GM10266 (cell line): ENCODE measurements at regions not wholly inside any gene's neighbourhood (a gene's known extent, or its start where the extent isn't known, plus 50 kb on each side); places are given as distances from the start of the nearest gene placed in this dataset.

Source experiments
- DNase-seq: peaks from one replicate; pipeline ENCODE4 v3.0.0; 2012; ENCODE audit errors: extremely low spot score
- TF ChIP-seq, protein P1 (sequence below): IDR thresholded peaks from 2 replicates; pipeline ENCODE4 v1.5.1; 2012; ENCODE audit warnings: mild to moderate bottlenecking, low read depth; ENCODE audit not compliant: control insufficient read depth, insufficient read depth; ENCODE audit errors: missing control alignments

- TF ChIP-seq, protein P1, sequence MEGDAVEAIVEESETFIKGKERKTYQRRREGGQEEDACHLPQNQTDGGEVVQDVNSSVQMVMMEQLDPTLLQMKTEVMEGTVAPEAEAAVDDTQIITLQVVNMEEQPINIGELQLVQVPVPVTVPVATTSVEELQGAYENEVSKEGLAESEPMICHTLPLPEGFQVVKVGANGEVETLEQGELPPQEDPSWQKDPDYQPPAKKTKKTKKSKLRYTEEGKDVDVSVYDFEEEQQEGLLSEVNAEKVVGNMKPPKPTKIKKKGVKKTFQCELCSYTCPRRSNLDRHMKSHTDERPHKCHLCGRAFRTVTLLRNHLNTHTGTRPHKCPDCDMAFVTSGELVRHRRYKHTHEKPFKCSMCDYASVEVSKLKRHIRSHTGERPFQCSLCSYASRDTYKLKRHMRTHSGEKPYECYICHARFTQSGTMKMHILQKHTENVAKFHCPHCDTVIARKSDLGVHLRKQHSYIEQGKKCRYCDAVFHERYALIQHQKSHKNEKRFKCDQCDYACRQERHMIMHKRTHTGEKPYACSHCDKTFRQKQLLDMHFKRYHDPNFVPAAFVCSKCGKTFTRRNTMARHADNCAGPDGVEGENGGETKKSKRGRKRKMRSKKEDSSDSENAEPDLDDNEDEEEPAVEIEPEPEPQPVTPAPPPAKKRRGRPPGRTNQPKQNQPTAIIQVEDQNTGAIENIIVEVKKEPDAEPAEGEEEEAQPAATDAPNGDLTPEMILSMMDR: no peak
- no peak for DNase-seq
Observed at GRCh38 chr2:13628122-13628521, 911.4 kb downstream of the TRIB2 start.

- TF ChIP-seq, protein P1: no peak
- DNase-seq: no peak
Observed at GRCh38 chr2:13638181-13638580, 921.4 kb downstream of the TRIB2 start.

DNA sequence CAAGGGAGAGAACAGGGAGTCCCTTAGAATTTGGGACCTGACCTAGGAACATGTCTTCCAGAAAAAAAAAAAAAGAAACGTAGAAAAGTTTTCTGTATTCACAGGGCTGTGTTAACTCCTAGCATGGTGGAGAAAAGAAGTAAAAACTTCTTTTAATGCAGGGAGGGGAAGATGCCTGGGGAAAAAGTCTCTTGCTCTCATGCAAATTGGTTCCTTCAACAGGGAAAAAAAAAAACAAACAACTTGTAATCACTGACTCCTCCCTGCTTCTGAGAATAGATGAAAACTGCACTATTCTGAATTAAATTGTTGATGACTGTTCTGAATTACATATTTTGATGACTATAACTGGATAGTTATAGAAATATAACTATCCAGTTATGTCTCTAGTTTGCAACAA is 933.2 kb downstream of the TRIB2 start:
- TF ChIP-seq, protein P1: no peak
- DNase-seq: no peak

GRCh38 chr2:13650586-13651180 is 933.9 kb downstream of the TRIB2 start:
- TF ChIP-seq, protein P1: peak; percentile 8
- DNase-seq: no peak

- TF ChIP-seq, protein P1: no peak
- DNase-seq: no peak
Observed at GRCh38 chr2:13651684-13652131, 935.0 kb downstream of the TRIB2 start.

DNA sequence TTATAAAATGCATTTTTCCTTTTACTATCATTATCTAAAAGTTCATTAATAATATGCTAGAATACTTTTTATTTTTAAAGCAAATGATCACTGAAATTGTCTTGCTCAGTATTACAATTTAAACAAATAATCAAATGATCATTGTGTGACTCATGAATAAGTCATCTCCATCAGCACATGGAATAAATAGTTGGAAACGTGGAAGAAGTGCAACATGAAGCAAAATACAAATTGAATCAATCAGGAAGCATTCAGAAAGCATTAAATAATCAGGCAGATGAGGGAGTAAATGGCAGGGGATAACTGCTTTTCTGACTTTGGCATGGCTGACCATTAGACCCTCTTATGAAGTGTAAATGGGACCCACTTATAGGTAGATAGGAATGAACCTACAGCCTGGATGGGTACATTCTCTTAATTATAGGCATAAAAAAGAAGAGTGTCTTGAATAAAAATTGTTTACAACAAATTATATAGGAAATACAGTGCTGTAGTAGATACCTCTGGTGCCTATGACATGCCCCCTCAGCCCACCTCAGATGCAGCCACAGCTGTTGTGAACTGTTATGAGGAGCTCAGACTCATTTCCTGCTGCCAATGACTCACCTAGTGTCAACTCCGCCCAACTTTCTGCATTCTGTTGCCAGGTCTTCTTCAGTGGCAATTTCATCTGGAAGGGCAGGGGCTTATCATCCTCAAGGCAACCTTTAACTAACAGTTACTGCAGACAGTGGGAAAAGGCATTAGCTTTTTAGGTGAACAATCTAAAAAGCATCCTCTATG is 936.0 kb downstream of the TRIB2 start:
- TF ChIP-seq, protein P1: no peak
- no peak for DNase-seq

- no peak for DNase-seq
- TF ChIP-seq, protein P1: no peak
Observed at GRCh38 chr2:13654416-13654815, 937.7 kb downstream of the TRIB2 start.
